Mesenchymal stem cell (in vitro differentiated cells and primary cell): ENCODE measurements at regions not wholly inside any gene's neighbourhood (a gene's known extent, or its start where the extent isn't known, plus 50 kb on each side); places are given as distances from the start of the nearest gene placed in this dataset.

Experiments used
- DNase-seq: peaks from one replicate; pipeline ENCODE4 v3.0.0-alpha.2; 2013
- H2AFZ ChIP-seq: one replicate; pipeline ENCODE4 v1.6.1; 2013; ENCODE audit warnings: low read depth, mild to moderate bottlenecking, control low read depth, inconsistent platforms, low read length, moderate library complexity
- H2AK5ac ChIP-seq: 2 replicates; pipeline ENCODE4 v1.6.1; 2013; ENCODE audit warnings: low read length, moderate library complexity, mild to moderate bottlenecking, inconsistent platforms; ENCODE audit not compliant: severe bottlenecking
- H2BK120ac ChIP-seq: one replicate; pipeline ENCODE4 v1.6.1; 2013; ENCODE audit warnings: low read depth, mild to moderate bottlenecking, inconsistent platforms, low read length, moderate library complexity
- H2BK12ac ChIP-seq, 2 experiments: one replicate each; pipeline ENCODE4 v1.6.1; 2013; ENCODE audit warnings: inconsistent platforms in 2 of 2, low read length in 2 of 2, mild to moderate bottlenecking in 2 of 2, moderate library complexity in 2 of 2, control low read depth in 1 of 2
- H2BK15ac ChIP-seq: one replicate; pipeline ENCODE4 v1.6.1; 2013; ENCODE audit warnings: mild to moderate bottlenecking, low read depth, inconsistent platforms; ENCODE audit not compliant: poor library complexity, severe bottlenecking
- H2BK5ac ChIP-seq: 2 replicates; pipeline ENCODE4 v1.6.1; 2013; ENCODE audit warnings: low read depth, mild to moderate bottlenecking, low read length, control low read depth, inconsistent platforms; ENCODE audit not compliant: poor library complexity, severe bottlenecking
- H3K14ac ChIP-seq, 2 experiments: one replicate each; pipeline ENCODE4 v1.6.1; 2013; ENCODE audit warnings: inconsistent platforms in 2 of 2, low read length in 2 of 2, control low read depth in 1 of 2, mild to moderate bottlenecking in 1 of 2, moderate library complexity in 1 of 2
- H3K18ac ChIP-seq, 2 experiments: one replicate each; pipeline ENCODE4 v1.6.1; 2013; ENCODE audit warnings: inconsistent platforms in 2 of 2, low read length in 2 of 2, control low read depth in 1 of 2, low read depth in 1 of 2, mild to moderate bottlenecking in 1 of 2
- H3K23ac ChIP-seq, 2 experiments: one replicate each; pipeline ENCODE4 v1.6.1; 2013; ENCODE audit warnings: inconsistent platforms in 2 of 2, low read length in 2 of 2, mild to moderate bottlenecking in 2 of 2, moderate library complexity in 2 of 2, control low read depth in 1 of 2
- H3K27ac ChIP-seq: 2 replicates; pipeline ENCODE4 v1.5.1; 2013; ENCODE audit warnings: mild to moderate bottlenecking, moderate library complexity, low read length, control low read depth, inconsistent platforms; ENCODE audit not compliant: poor library complexity, severe bottlenecking
- H3K27me3 ChIP-seq, 2 experiments: 2 replicates each; pipeline versions ENCODE4 v1.6.1 to v1.7.0; 2013; ENCODE audit warnings: low read length in 2 of 2, mild to moderate bottlenecking in 2 of 2, moderate library complexity in 2 of 2, control low read depth in 1 of 2, inconsistent platforms in 1 of 2; ENCODE audit not compliant: control insufficient read depth in 1 of 2, insufficient read depth in 1 of 2
- H3K36me3 ChIP-seq, 2 experiments: 2 replicates each; pipeline versions ENCODE4 v1.6.1 to v1.7.0; 2013; ENCODE audit warnings: low read length in 2 of 2, control low read depth in 1 of 2, inconsistent platforms in 1 of 2, low read depth in 1 of 2, mild to moderate bottlenecking in 1 of 2; ENCODE audit not compliant: insufficient read depth in 2 of 2, control insufficient read depth in 1 of 2
- H3K4ac ChIP-seq, 2 experiments: one replicate each; pipeline ENCODE4 v1.6.1; 2013; ENCODE audit warnings: inconsistent platforms in 2 of 2, low read length in 2 of 2, mild to moderate bottlenecking in 2 of 2, moderate library complexity in 2 of 2, control low read depth in 1 of 2, low read depth in 1 of 2
- H3K4me1 ChIP-seq: 2 replicates; pipeline ENCODE4 v1.6.1; 2013; ENCODE audit warnings: low read depth, low read length, control low read depth; ENCODE audit not compliant: control insufficient read depth, insufficient read depth
- H3K4me2 ChIP-seq: 2 replicates; pipeline ENCODE4 v1.6.1; 2013; ENCODE audit warnings: low read length, mild to moderate bottlenecking, inconsistent platforms; ENCODE audit not compliant: poor library complexity, severe bottlenecking
- H3K4me3 ChIP-seq, 2 experiments: 2 replicates each; pipeline versions ENCODE4 v1.5.1 to v1.7.0; 2013; ENCODE audit warnings: low read length in 2 of 2, mild to moderate bottlenecking in 2 of 2, control low read depth in 1 of 2, low read depth in 1 of 2; ENCODE audit not compliant: insufficient read depth in 1 of 2
- H3K79me1 ChIP-seq: replicated peaks from 2 replicates; pipeline ENCODE4 v1.6.1; 2013; ENCODE audit warnings: mild to moderate bottlenecking, control low read depth, low read length, inconsistent platforms; ENCODE audit not compliant: poor library complexity, severe bottlenecking
- H3K9ac ChIP-seq: 2 replicates; pipeline ENCODE4 v1.7.0; 2013; ENCODE audit warnings: mild to moderate bottlenecking, low read length, moderate library complexity
- H3K9me3 ChIP-seq: 2 replicates; pipeline ENCODE4 v1.7.0; 2013; ENCODE audit warnings: mild to moderate bottlenecking, low read length; ENCODE audit not compliant: control insufficient read depth
- H4K8ac ChIP-seq: one replicate; pipeline ENCODE4 v1.6.1; 2013; ENCODE audit warnings: inconsistent platforms, mild to moderate bottlenecking, low read length, moderate library complexity
- H4K91ac ChIP-seq: one replicate; pipeline ENCODE4 v1.6.1; 2013; ENCODE audit warnings: mild to moderate bottlenecking, low read length, inconsistent platforms
- WGBS: methylation state at CpG from one replicate; pipeline ENCODE4 v1.1.7; 2013; ENCODE audit warnings: mixed read lengths; 5-methylcytosine and 5-hydroxymethylcytosine counted together

- Histone ChIP-seq H3K27ac (no peak overlapping the region), H4K91ac (no peak overlapping the region), H4K8ac (no peak overlapping the region), H2BK15ac (no peak overlapping the region), H3K14ac (no peak overlapping the region), H3K4ac (no peak overlapping the region), H2BK120ac (no peak overlapping the region), H2AK5ac (no peak overlapping the region), H3K18ac (no peak overlapping the region), H3K79me1 (no peaks in the 10 kb centered on the region), H2BK5ac (no peak overlapping the region), H3K4me3 (no peak overlapping the region), H3K4me2 (no peak overlapping the region), H3K4me1 (peaks cover 1% of the 10 kb centered on the region), H3K27me3 (no peaks in the 10 kb centered on the region), H3K23ac (no peak overlapping the region), H2AFZ (no peak overlapping the region), H3K9ac (no peak overlapping the region), H2BK12ac (no peak overlapping the region), H3K36me3 (no peaks in the 10 kb centered on the region), H3K9me3 (no peaks in the 10 kb centered on the region)
- no peak for DNase-seq
- 70% methylated on average over 6 of the region's 6 CpGs for WGBS
Observed at GRCh38 chr2:104318001-104318665, 535.8 kb upstream of the POU3F3 start.

GRCh38 chr2:104321116-104321795 lies 532.7 kb upstream of the POU3F3 start:
- Histone ChIP-seq H3K79me1 (no peaks in the 10 kb centered on the region), H3K4me3 (no peak overlapping the region), H2AK5ac (no peak overlapping the region), H3K36me3 (no peaks in the 10 kb centered on the region), H3K9me3 (no peaks in the 10 kb centered on the region), H3K4ac (no peak overlapping the region), H3K9ac (no peak overlapping the region), H4K8ac (no peak overlapping the region), H2BK120ac (no peak overlapping the region), H2BK5ac (no peak overlapping the region), H2BK15ac (no peak overlapping the region), H3K23ac (no peak overlapping the region), H3K27ac (no peak overlapping the region), H3K27me3 (no peaks in the 10 kb centered on the region), H3K4me2 (no peak overlapping the region), H3K14ac (no peak overlapping the region), H2AFZ (no peak overlapping the region), H2BK12ac (no peak overlapping the region), H4K91ac (no peak overlapping the region), H3K4me1 (no peaks in the 10 kb centered on the region), H3K18ac (no peak overlapping the region)
- no peak for DNase-seq
- 83% methylated on average over 9 of the region's 9 CpGs for WGBS

- no peak overlapping the region for H2BK120ac ChIP-seq
- no peaks in the 10 kb centered on the region for H3K4me1 ChIP-seq
- no peak overlapping the region for H2BK15ac ChIP-seq
- no peak overlapping the region for H3K23ac ChIP-seq
- no peak overlapping the region for H3K9ac ChIP-seq
- no peaks in the 10 kb centered on the region for H3K36me3 ChIP-seq
- H3K4ac ChIP-seq: no peak overlapping the region
- no peak overlapping the region for H3K4me2 ChIP-seq
- WGBS: 56% methylated on average over 6 of the region's 8 CpGs
- no peak overlapping the region for H3K18ac ChIP-seq
- H3K9me3 ChIP-seq: no peaks in the 10 kb centered on the region
- no peaks in the 10 kb centered on the region for H3K27me3 ChIP-seq
- no peak overlapping the region for H2BK12ac ChIP-seq
- no peak for DNase-seq
- no peak overlapping the region for H2BK5ac ChIP-seq
- no peaks in the 10 kb centered on the region for H3K79me1 ChIP-seq
- H4K91ac ChIP-seq: no peak overlapping the region
- no peak overlapping the region for H2AK5ac ChIP-seq
- H3K14ac ChIP-seq: no peak overlapping the region
- H4K8ac ChIP-seq: no peak overlapping the region
- no peak overlapping the region for H2AFZ ChIP-seq
- H3K27ac ChIP-seq: no peak overlapping the region
- H3K4me3 ChIP-seq: no peak overlapping the region
Observed at GRCh38 chr2:104321796-104322349, 532.0 kb upstream of the POU3F3 start.

- DNase-seq: no peak
- H2AFZ ChIP-seq: no peak overlapping the region
- no peak overlapping the region for H2AK5ac ChIP-seq
- H3K79me1 ChIP-seq: no peaks in the 10 kb centered on the region
- no peak overlapping the region for H2BK5ac ChIP-seq
- no peak overlapping the region for H3K4me3 ChIP-seq
- no peak overlapping the region for H3K4me2 ChIP-seq
- H3K23ac ChIP-seq: no peak overlapping the region
- no peak overlapping the region for H3K14ac ChIP-seq
- WGBS: 35% methylated on average over 3 of the region's 3 CpGs
- H3K9ac ChIP-seq: no peak overlapping the region
- no peak overlapping the region for H2BK12ac ChIP-seq
- no peak overlapping the region for H4K8ac ChIP-seq
- no peaks in the 10 kb centered on the region for H3K36me3 ChIP-seq
- H2BK15ac ChIP-seq: no peak overlapping the region
- H3K9me3 ChIP-seq: no peaks in the 10 kb centered on the region
- H2BK120ac ChIP-seq: no peak overlapping the region
- no peak overlapping the region for H3K4ac ChIP-seq
- H4K91ac ChIP-seq: no peak overlapping the region
- H3K27ac ChIP-seq: no peak overlapping the region
- H3K4me1 ChIP-seq: no peaks in the 10 kb centered on the region
- H3K18ac ChIP-seq: no peak overlapping the region
- no peaks in the 10 kb centered on the region for H3K27me3 ChIP-seq
Observed at GRCh38 chr2:104332731-104333130, 521.2 kb upstream of the POU3F3 start.
